ENCODE measurements at regions not wholly inside any gene's neighbourhood (a gene's known extent, or its start where the extent isn't known, plus 50 kb on each side); places are given as distances from the start of the nearest gene placed in this dataset.

DNA sequence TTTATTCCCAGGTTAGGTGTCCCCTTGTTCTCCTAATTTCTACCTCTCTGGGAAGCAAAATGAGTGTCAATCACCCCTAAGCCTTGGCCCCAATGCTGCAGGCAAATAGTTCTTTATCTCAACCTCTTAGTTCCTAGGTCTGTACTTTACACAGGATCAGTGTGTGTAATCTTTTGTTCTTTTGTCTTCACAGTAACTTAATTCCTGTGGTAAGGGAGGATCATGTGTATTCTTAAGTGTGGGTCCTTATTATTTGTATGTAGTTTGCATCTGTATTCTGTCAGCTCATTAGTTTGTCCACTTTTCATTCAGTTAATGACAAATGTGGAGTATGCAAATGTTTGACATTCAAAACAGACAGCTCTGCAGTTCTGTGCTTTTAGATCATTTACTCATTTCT is 166.7 kb downstream of the FAT3 start:
- TF ChIP-seq CTCF (conservative IDR thresholded peaks at IDR 0.05 in 1 of 2, IDR thresholded peaks at IDR 0.05 in 1 of 2; ENCODE audit: low read depth in 1 of 2, low read length in 2 of 2) (no peak), EZH2 (IDR thresholded peaks at IDR 0.05; ENCODE audit: low read length, missing control alignments) (no peak)
